Coronary artery (tissue), 2 donors: ENCODE measurements at regions not wholly inside any gene's neighbourhood (a gene's known extent, or its start where the extent isn't known, plus 50 kb on each side); places are given as distances from the start of the nearest gene placed in this dataset.

ENCODE experiments used
- DNase-seq: peaks from one replicate; pipeline ENCODE4 v3.0.0-alpha.2; 2017; ENCODE audit warnings: low spot score
- H3K27ac ChIP-seq, 2 donors: fragments of 200-600 bp; sonication (generic); one replicate each; pipeline ENCODE4 v1.5.1; 2016 to 2019
- H3K4me3 ChIP-seq: fragments of 200-600 bp; sonication (generic); 2 replicates; pipeline ENCODE4 v1.5.1; 2016; ENCODE audit warnings: mild to moderate bottlenecking, moderate library complexity
- TF ChIP-seq, protein P1 (sequence below): fragments of 200-600 bp; sonication (generic); IDR thresholded peaks from one replicate; pipeline ENCODE4 v1.5.1; 2019; ENCODE audit warnings: antibody characterized with exemption

DNA sequence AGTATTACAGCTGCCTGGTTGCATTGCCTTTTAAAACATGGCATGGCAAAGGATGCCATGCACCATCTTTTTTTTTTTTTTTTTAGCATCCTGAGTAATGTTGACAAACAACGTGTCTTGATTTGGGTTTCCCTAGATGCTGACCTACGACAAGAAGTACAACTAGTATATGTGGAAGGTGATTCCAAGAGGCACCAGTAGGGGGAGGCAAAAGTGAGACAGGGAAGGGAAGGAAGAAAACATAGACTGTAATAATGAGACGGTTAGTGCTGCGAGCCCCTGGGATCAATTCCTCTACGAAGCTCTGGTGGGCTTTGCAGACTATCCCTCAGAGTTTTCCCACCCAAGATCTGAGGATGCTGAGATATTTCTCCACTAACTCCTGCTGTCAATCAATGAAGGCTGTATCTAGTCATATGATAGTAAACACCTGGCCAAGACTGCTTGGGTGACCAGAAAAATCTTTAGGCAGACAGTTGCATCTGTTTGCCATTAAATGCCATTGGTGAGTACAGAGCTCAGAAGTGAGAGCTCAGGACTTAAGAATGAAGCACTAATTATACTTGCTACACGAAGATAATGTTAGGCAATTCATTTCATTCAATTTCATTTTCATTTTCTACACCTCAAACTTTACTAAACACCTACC is 458.6 kb upstream of the GOT2 start:
- H3K27ac ChIP-seq, result no peak overlapping the region
- H3K4me3 ChIP-seq, result no peak overlapping the region
- DNase-seq, result no peak
- TF ChIP-seq, protein P1, sequence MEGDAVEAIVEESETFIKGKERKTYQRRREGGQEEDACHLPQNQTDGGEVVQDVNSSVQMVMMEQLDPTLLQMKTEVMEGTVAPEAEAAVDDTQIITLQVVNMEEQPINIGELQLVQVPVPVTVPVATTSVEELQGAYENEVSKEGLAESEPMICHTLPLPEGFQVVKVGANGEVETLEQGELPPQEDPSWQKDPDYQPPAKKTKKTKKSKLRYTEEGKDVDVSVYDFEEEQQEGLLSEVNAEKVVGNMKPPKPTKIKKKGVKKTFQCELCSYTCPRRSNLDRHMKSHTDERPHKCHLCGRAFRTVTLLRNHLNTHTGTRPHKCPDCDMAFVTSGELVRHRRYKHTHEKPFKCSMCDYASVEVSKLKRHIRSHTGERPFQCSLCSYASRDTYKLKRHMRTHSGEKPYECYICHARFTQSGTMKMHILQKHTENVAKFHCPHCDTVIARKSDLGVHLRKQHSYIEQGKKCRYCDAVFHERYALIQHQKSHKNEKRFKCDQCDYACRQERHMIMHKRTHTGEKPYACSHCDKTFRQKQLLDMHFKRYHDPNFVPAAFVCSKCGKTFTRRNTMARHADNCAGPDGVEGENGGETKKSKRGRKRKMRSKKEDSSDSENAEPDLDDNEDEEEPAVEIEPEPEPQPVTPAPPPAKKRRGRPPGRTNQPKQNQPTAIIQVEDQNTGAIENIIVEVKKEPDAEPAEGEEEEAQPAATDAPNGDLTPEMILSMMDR, result no peak

GRCh38 chr16:59190731-59191130 is 456.6 kb upstream of the GOT2 start:
- TF ChIP-seq, protein P1, result no peak
- Histone ChIP-seq H3K27ac (no peak overlapping the region), H3K4me3 (no peak overlapping the region)
- no peak for DNase-seq

- H3K4me3 ChIP-seq, result no peak overlapping the region
- DNase-seq, result no peak
- TF ChIP-seq, protein P1, result no peak
- H3K27ac ChIP-seq, result no peak overlapping the region
These were observed 453.9 kb upstream of the GOT2 start for GRCh38 chr16:59188029-59188428.

GRCh38 chr16:59181821-59182420 is 447.8 kb upstream of the GOT2 start:
- Histone ChIP-seq H3K4me3 (no peak overlapping the region), H3K27ac (no peak overlapping the region)
- DNase-seq, result no peak
- TF ChIP-seq, protein P1, result no peak

- no peak for DNase-seq
- H3K4me3 ChIP-seq, result no peak overlapping the region
- TF ChIP-seq, protein P1, result no peak
- no peak overlapping the region for H3K27ac ChIP-seq
These were observed 446.0 kb upstream of the GOT2 start for GRCh38 chr16:59180083-59180476.

DNA sequence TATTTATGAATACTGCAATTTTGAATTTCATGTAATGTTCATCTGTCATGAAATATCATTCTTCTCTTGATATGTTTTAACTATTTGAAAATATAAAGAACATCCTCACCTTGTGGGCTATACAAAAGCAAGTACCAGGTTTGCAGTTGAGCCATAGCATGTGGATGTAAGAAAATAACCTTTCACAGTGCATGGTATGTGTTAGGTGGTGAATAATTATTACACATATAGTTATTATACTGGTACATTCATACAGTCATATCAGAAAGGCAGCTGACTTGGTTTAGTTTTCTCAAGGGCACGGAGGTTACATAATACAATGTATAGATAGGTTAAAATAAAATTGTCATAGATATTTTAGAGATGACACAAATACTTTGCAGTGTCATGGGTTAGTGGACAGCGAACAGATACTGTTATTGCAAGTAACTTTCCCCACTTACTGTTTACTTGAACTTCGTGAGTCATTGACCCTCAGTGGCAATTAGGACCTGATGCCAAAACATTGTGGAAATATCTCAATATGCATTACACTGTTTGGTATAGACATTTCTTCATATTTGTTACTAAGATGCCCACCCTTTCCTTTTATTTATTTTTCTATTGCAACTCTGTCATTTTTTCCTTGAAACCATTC is 445.4 kb upstream of the GOT2 start:
- DNase-seq, result no peak
- Histone ChIP-seq H3K4me3 (no peak overlapping the region), H3K27ac (no peak overlapping the region)
- TF ChIP-seq, protein P1, result no peak

DNA sequence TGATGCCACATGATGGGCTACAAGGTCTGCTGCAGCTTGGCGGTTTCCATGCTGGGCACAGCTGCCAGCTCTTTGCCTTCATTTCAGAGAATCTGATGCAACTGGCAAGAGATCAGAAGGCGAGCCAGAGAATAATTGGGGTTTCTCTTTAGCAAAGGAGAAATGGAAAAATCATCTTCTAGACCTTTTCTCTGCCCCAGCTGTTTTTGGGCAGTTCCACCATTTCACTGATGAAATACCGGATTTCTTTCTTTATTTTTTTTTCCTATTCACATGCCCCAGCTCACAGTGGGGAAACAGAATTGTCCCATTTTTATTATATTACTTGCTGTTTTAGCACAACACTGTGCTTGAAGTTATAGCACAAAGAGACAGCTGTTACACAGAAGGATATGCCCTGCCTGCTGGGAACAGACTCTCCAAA is 439.3 kb upstream of the GOT2 start:
- no peak overlapping the region for H3K4me3 ChIP-seq

More for the DNA sequence above, 439.3 kb upstream of the GOT2 start:
- H3K27ac ChIP-seq, result no peak overlapping the region
- TF ChIP-seq, protein P1, result no peak
- no peak for DNase-seq
